Forelimb muscle (tissue), 1 donor: ENCODE measurements at regions not wholly inside any gene's neighbourhood (a gene's known extent, or its start where the extent isn't known, plus 50 kb on each side); places are given as distances from the start of the nearest gene placed in this dataset.
A peak's percentile ranks its signal among the peaks of the same experiment; 100 is the strongest.
"Not testable (repeated sequence)": the region's sequence is repeated elsewhere in the genome, so short reads cannot be mapped to it uniquely, and the experiment has no call there.

ENCODE experiments used
- DNase-seq: peaks from one replicate; pipeline ENCODE4 v3.0.0-alpha.2; 2013; ENCODE audit warnings: low read depth

DNA sequence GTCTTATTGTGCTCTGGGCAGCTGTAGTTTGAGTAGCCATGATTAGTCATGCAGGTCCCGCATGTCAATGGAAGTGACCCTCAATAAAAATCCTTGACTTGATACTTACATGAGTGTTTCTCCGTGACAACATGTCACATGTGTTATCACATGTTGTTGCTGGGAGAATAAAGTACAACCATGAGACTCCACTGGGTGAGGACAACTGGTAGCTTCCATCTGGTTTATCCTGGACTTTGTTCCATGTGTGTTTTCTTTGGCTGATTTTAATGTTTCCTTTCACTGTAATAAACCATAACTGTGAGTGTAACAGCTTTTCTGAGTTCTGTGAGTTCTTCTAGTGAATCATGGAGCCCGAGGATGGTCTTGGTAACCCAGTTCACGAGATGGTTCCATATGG, 63.1 kb upstream of the NDN start:
- DNase-seq: no peak

- no peak for DNase-seq
Observed at GRCh38 chr15:23750776-23751175, 63.7 kb upstream of the NDN start.

- DNase-seq: no peak
Observed at GRCh38 chr15:23753248-23753647, 66.1 kb upstream of the NDN start.

- DNase-seq: no peak
Observed at GRCh38 chr15:23758891-23759290, 71.8 kb upstream of the NDN start.

DNA sequence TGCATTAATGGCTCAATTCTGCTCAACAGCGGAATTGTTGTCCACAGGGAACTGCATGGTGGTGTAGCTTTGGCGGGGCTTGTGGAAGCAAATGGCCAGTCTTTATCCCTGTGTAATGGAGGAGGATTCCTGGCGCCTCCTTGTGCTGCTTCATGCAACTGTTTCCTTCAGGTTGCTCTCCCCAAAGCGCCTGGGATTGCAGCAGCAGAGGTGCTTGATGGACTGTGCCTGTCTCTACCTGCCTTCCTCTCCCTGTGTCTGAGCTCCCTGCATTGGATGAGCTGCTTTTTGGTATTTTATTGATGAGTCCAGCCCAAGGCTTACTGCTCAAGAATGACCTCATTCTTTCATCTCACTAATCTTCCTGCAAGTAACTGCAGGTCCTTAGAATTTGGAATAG, 72.9 kb upstream of the NDN start:
- no peak for DNase-seq

DNA sequence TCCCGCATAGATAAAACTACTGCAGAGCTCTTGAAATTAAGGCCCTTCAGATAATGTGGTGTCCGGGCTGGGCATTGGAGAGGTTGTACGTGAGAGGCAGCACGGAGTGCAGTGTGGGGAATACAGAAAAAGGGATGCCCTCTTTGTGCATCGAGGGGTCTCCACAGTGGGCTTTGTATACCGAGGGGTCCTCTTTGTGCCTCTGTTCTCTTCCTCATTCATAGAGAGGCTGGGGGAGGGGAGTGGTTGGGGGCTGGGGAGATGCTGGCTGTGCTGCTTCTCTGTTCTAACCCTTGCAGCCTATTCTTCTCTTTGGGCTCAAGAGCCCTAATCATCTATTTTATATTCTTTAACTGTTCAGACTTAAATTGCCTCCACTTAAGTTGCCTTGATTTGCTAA, 74.3 kb upstream of the NDN start:
- DNase-seq: no peak

DNA sequence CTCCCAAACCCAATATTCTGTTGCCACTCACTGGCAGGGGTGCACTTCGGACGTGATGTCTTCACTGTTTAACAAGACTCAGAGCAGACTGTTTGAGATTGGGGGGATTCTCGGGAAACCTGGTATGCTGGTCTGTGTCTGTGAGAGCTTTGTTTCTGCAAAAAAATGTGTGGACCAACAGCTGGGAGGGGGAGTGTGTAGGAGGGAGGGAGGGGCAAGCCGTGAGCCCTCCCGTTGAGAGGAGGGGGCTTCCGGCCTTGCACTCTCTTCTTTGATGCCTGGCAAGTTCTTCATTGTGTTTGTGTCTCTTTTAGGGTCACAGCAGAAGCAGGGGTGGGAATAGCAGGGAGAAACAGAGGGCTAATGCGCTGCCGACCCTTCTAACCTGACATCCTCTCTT, 74.9 kb upstream of the NDN start:
- no peak for DNase-seq

GRCh38 chr15:23763021-23763420, 75.9 kb upstream of the NDN start:
- DNase-seq: no peak

DNA sequence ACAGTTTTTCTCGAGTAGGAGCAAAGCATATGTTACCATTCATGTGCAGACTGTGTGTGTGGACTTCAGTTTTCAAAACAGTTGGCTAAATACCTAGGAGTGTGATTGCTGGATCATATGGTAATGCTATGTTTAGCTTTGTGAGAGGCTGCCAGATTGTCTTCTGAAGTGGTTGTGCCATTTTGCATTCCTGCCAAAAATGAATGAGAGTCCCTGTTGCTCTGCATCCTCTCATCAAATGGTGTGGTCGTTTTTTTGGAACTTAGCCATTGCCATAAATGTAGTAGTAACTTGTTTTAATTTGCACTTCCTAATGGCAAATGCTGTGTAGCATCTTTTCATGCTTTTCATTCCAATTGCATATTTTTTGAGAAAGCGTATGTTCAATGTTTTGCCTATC, 77.2 kb upstream of the NDN start:
- no peak for DNase-seq

DNA sequence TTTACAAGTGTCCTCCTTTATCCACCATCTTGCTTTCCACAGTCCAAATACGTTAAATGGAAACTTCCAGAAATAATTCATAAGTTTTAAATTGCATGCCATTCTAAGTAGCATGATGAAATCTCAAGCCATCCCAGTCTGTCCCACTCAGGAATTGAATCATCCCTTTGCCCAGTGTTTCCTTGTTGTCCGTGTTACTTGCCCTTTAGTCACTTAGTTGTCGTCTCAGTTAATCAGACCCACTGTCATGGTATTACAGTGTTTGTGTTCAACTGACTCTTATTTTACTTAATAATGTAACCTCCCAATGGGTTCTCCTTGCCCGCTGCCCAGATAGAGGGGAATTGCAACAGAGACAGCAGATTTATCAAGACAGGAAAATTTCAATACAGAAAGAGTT, 77.6 kb upstream of the NDN start:
- DNase-seq: no peak

DNA sequence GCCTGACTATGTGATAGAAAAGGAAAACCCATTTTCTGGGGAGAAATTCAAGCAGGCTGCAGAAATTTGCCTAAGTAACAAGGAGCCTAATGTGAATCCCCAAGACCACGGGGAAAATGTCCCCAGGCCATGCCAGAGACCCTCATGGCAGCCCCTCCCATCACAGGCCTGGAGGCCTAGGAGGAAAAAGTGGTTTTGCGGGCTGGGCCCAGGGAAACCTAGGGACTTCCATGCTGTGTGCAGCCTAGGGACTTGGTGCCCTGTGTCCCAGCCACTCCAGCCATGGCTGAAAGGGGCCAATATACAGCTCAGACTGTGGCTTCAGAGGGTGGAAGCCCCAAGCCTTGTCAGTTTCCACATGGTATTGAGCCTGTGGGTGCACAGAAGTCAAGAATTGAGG, 79.7 kb upstream of the NDN start:
- not testable (repeated sequence) for DNase-seq

DNA sequence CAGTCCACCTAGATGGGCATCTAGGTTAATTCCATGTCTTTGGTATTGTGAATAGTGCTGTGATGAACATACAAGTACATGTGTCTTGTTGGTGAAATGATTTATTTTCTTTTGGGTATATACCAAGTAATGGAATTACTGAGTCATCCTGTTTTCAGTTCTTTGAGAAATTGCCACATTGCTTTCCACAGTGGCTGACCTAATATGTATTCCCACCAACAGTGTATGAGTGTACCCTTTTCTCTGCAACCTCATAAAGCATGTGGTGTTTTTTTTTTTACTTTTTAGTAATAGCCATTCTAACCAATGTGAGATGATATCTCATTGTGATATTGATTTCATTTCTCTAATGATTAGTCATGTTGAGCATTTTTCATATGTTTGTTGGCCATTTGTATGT, 86.0 kb upstream of the NDN start:
- DNase-seq: no peak

GRCh38 chr15:23787346-23788105, 100.4 kb upstream of the NDN start:
- peak; percentile 31 for DNase-seq

- no peak for DNase-seq
Observed at GRCh38 chr15:23793191-23793680, 106.1 kb upstream of the NDN start.

DNA sequence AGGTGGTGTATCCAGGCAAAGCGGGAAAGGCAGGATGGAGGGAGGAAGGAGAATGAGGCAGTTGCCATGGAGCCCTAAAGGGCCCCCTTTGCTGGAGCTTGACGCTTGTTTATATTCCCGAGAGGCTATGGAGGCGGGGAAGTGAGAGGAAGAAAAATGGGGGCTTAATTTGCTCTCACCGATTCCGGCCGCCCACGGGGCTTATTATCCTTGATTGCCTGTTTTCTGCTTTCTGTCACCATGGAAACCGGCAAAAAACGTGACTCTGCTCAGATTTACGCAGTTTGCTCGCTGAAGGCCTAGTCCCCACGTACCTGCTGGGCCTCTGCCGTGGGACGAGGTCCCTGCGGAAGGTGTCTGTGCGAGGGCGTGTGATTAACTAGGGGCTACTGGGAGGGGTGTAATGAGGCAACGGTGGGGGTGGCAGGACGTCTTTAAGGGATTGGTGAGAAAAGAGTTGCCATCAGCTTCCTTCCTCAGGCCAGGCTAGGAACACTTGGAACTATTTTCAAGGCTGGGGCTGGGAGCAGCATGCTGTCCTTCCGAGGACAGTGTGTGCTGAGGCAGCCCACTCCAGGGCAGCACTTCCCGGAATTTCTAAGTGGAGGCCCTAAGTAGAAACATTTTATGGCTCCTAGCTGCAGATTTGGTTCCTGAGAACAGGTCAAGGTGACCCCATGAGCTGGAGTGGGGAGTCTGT, 110.8 kb upstream of the NDN start:
- DNase-seq: peak; percentile 24

GRCh38 chr15:23801881-23802280, 114.8 kb upstream of the NDN start:
- DNase-seq: no peak

DNA sequence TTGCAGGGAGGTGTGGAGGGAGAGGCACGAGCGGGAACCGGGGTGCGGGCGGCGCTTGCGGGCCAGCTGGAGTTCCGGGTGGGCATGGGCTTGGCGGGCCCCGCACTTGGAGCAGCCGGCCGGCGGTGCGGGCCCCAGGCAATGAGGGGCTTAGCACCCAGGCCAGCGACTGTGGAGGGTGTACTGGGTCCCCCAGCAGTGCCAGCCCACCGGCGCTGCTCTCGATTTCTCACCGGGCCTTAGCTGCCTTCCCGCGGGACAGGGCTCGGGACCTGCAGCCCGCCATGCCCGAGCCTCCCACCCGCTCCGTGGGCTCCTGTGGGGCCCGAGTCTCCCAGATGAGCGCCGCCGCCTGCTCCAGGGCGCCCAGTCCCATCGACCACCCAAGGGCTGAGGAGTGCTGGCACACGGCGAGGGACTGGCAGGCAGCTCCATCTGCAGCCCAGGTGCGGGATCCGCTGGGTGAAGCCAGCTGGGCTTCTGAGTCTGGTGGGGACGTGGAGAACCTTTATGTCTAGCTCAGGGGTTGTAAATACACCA, 115.9 kb upstream of the NDN start:
- DNase-seq: not testable (repeated sequence)

DNA sequence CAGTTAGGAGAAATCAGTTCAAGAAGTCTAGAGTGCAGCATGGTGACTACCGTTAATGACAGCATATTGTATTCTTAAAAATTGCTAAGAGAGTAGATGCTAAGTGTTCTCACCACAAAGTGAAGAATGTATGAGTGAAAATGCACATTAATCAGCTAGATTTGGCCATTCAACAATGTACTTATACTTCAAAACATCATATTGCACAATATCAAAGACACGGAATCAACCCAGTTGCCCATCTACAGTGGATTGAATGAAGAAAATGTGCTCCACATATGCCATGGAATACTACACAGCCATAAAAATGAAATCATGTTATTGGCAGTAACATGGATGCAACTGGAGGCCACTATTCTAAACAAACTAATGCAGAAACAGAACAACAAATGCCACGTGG, 119.9 kb upstream of the NDN start:
- DNase-seq: no peak

- no peak for DNase-seq
Observed at GRCh38 chr15:23823508-23823907, 136.4 kb upstream of the NDN start.

DNA sequence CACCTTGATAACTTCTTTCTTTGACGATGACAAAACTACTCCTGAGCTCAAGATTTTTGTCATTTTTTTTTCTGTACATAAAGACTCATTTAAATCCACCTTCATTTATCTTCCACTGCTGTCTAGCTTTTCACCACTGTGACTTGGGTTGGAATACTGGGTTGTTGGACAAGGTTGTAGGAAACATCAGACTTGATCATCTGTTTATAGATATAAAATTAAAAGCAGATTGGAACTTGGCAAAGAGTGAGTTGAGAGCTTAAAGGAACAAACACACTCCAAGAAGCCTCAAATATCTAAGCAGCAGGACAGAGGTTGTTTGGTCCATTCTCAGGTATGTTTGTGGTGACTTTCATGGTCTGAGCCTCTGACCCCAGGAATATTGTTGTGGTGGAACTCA, 141.7 kb upstream of the NDN start:
- peak; percentile 34 for DNase-seq

DNA sequence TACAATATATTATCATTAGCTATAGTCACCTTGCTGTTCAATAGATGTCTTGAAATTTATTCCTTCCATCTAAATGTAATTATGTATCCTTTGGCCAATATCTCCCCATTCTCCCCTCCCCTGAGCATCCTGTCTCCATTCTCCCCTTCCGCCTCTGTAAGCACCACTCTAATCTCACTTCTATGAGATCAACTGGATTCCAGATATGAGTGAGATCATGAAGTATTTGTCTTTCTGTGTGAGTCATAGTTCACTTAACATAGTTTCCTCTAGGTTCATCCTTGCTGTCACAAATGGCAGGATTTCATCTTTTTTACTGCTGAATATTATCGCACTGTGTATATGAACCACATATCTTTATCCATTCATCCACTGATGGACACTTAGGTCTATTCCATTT, 148.8 kb upstream of the NDN start:
- no peak for DNase-seq

DNA sequence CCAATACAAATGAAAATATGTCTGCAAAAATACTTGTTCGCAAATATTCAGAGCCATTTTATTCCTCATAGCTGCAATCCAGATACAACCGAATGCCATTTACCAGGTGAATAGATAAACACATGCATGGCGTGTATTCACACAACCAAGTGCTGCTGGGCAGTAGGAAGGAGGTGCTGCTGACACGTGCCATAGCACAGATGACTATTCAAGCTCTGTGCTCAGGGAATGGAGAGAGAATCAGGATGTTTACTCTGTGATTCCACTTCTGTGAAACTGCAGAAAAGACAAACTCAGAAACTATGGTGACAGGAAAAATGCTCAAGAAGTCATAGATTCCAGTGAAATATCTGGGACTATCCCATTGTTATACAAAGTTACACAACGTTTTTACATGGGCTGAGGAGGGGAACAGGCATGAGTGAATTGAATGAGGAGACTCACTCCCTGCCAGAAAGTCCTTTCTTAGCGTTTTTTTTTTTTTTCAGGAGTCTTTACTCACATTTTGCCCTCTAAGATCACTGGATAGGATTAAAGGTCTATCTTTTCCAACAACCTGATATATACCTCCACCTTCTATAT, 152.9 kb upstream of the NDN start:
- DNase-seq: no peak

DNA sequence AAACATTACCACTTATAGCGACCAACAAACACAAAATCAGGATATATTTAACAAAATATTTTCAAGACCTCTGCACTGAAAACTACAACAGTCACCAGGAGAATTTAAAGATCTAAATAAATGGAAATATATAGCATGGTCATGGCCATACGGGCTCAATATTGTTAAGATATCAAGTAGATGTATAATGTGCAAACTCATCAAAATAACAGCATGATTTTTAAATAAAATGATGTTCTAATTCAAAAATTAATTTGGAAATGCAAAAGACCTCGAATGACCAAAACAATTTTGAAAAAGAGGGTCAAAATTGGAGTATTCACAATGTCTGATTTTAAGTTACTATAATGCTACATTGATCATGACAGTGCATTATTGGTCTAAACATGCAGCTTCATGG, 159.1 kb upstream of the NDN start:
- no peak for DNase-seq
